Lower leg skin (tissue), 3 donors: ENCODE measurements at regions not wholly inside any gene's neighbourhood (a gene's known extent, or its start where the extent isn't known, plus 50 kb on each side); places are given as distances from the start of the nearest gene placed in this dataset.

Experiments
- CTCF ChIP-seq, 3 donors: fragments of 450-650 bp; IDR thresholded peaks; one replicate each; pipeline ENCODE4 v1.5.1; 2016; ENCODE audit warnings: antibody characterized with exemption in 3 of 3, mild to moderate bottlenecking in 3 of 3, moderate library complexity in 2 of 3
- POLR2A ChIP-seq, 2 donors: fragments of 450-650 bp; IDR thresholded peaks; one replicate each; pipeline ENCODE4 v1.6.1; 2016 to 2017; ENCODE audit warnings: antibody characterized with exemption in 2 of 2, mild to moderate bottlenecking in 1 of 2, moderate library complexity in 1 of 2

GRCh38 chr4:14532436-14532835, 469.8 kb upstream of the CPEB2 start:
- TF ChIP-seq POLR2A (IDR thresholded peaks at IDR 0.05) = no peak
- no peak for TF ChIP-seq CTCF (IDR thresholded peaks at IDR 0.05)
